ENCODE measurements at regions not wholly inside any gene's neighbourhood (a gene's known extent, or its start where the extent isn't known, plus 50 kb on each side); places are given as distances from the start of the nearest gene placed in this dataset.

- 20 to 43% (median 24%) methylated on average over 1 of the region's 1 CpG for WGBS, 3 donors
- Histone ChIP-seq H3K4me3 (no peak overlapping the region), H3K27me3 (no peaks in the 10 kb centered on the region), H3K9me3 (no peaks in the 10 kb centered on the region), H3K4me1 (ENCODE audit: insufficient read depth) (no peaks in the 10 kb centered on the region), H3K27ac (no peak overlapping the region), H3K36me3 (no peaks in the 10 kb centered on the region)
- TF ChIP-seq EP300 (IDR thresholded peaks at IDR 0.05) (no peak), POLR2A (IDR thresholded peaks at IDR 0.05) (no peak)
- TF ChIP-seq, protein P1, sequence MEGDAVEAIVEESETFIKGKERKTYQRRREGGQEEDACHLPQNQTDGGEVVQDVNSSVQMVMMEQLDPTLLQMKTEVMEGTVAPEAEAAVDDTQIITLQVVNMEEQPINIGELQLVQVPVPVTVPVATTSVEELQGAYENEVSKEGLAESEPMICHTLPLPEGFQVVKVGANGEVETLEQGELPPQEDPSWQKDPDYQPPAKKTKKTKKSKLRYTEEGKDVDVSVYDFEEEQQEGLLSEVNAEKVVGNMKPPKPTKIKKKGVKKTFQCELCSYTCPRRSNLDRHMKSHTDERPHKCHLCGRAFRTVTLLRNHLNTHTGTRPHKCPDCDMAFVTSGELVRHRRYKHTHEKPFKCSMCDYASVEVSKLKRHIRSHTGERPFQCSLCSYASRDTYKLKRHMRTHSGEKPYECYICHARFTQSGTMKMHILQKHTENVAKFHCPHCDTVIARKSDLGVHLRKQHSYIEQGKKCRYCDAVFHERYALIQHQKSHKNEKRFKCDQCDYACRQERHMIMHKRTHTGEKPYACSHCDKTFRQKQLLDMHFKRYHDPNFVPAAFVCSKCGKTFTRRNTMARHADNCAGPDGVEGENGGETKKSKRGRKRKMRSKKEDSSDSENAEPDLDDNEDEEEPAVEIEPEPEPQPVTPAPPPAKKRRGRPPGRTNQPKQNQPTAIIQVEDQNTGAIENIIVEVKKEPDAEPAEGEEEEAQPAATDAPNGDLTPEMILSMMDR (IDR thresholded peaks at IDR 0.05), result no peak
- intact Hi-C loops (cut with DNase I), result no loop called here
- peak in 4 of 5 donors; percentile 14 to 43 (median 16) for DNase-seq
Measured at GRCh38 chr5:84885485-84886258, 501.0 kb upstream of the EDIL3 start.

DNA sequence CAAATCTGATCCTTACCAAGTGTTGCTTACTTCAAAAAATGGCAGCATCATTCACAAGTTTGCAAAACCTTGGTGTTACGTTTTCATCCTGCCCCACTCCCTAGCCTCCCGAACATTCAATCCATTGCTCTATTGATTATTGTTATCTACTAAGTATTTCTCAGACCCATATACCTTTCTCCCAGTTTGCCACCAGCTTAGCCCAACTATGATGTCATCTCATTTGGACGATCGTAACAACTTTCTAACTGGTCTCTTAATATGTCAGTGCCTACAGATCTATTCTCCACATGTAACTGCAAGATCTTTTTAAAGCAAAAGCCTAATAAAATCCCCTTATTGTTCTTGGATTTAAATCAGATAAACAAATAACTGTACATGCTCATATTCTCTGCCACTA, 497.1 kb upstream of the EDIL3 start:
- TF ChIP-seq POLR2A (IDR thresholded peaks at IDR 0.05) (no peak), EP300 (IDR thresholded peaks at IDR 0.05) (no peak)
- TF ChIP-seq, protein P1 (IDR thresholded peaks at IDR 0.05), result no peak
- 82 to 94% (median 90%) methylated on average over 4 of the region's 4 CpGs for WGBS, 3 donors
- H3K4me1 ChIP-seq (ENCODE audit: insufficient read depth), result no peaks in the 10 kb centered on the region
- H3K27me3 ChIP-seq, result no peaks in the 10 kb centered on the region
- intact Hi-C loops (cut with DNase I), result no loop called here
- H3K36me3 ChIP-seq, result no peaks in the 10 kb centered on the region
- no peak overlapping the region for H3K4me3 ChIP-seq
- no peak for DNase-seq
- H3K9me3 ChIP-seq, result no peaks in the 10 kb centered on the region
- H3K27ac ChIP-seq, result no peak overlapping the region

DNA sequence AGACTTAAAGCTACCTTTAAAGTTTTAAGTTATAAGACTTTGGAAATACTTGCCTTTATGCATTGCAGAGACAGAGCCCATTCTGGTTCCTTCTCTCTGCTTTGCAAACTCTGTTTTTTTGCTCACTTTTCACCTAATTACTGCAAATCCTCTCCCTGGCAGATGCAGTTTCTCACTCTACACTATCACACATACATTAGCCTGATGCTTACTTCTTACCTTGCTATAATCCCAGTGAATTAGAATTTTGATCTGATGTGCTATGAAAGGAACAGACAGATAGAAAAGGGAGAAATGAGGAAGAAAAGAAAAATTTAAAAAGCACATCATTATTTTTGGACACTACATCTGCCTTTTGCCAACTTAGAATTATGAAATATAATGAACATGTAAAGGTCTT, 489.5 kb upstream of the EDIL3 start:
- Histone ChIP-seq H3K27ac (no peak overlapping the region), H3K4me3 (no peak overlapping the region), H3K9me3 (no peaks in the 10 kb centered on the region), H3K27me3 (no peaks in the 10 kb centered on the region), H3K36me3 (no peaks in the 10 kb centered on the region), H3K4me1 (ENCODE audit: insufficient read depth) (no peaks in the 10 kb centered on the region)
- intact Hi-C loops (cut with DNase I), result no loop called here
- TF ChIP-seq, protein P1 (IDR thresholded peaks at IDR 0.05), result no peak
- TF ChIP-seq EP300 (IDR thresholded peaks at IDR 0.05), result no peak
- no peak for TF ChIP-seq POLR2A (IDR thresholded peaks at IDR 0.05)
- no peak for DNase-seq

GRCh38 chr5:84872768-84873167, 488.1 kb upstream of the EDIL3 start:
- 62 to 95% (median 80%) methylated on average over 3 of the region's 3 CpGs for WGBS, 3 donors
- intact Hi-C loops (cut with DNase I), result no loop called here
- Histone ChIP-seq H3K36me3 (no peaks in the 10 kb centered on the region), H3K9me3 (no peaks in the 10 kb centered on the region), H3K4me3 (no peak overlapping the region), H3K27me3 (no peaks in the 10 kb centered on the region), H3K27ac (no peak overlapping the region), H3K4me1 (ENCODE audit: insufficient read depth) (no peaks in the 10 kb centered on the region)
- DNase-seq, result no peak
- TF ChIP-seq, protein P1 (IDR thresholded peaks at IDR 0.05), result no peak
- TF ChIP-seq POLR2A (IDR thresholded peaks at IDR 0.05) (no peak), EP300 (IDR thresholded peaks at IDR 0.05) (no peak)

Data from ovary (tissue), 7 donors.